Stimulated activated CD4-positive, alpha-beta T cell treated with anti-CD3 and anti-CD28 coated beads, Interleukin-4, amount 100 ng/mL, for 24 hours (primary cell): ENCODE measurements at regions not wholly inside any gene's neighbourhood (a gene's known extent, or its start where the extent isn't known, plus 50 kb on each side); places are given as distances from the start of the nearest gene placed in this dataset.
"Not testable (repeated sequence)": the region's sequence is repeated elsewhere in the genome, so short reads cannot be mapped to it uniquely, and the experiment has no call there.

ENCODE experiments used
- DNase-seq: peaks from one replicate; pipeline ENCODE4 v3.0.0-alpha.2; 2020

- no peak for DNase-seq
Measured at GRCh38 chr12:107377596-107378385, 284.4 kb upstream of the CRY1 start.

- DNase-seq, result no peak
Measured at GRCh38 chr12:107378609-107379008, 285.3 kb upstream of the CRY1 start.

- not testable (repeated sequence) for DNase-seq
Measured at GRCh38 chr12:107379142-107379851, 285.9 kb upstream of the CRY1 start.

GRCh38 chr12:107379852-107380567 lies 286.7 kb upstream of the CRY1 start:
- no peak for DNase-seq

GRCh38 chr12:107384645-107385044 lies 291.3 kb upstream of the CRY1 start:
- no peak for DNase-seq

- DNase-seq, result no peak
Measured at GRCh38 chr12:107385509-107385908, 292.2 kb upstream of the CRY1 start.

GRCh38 chr12:107386569-107386968 lies 293.2 kb upstream of the CRY1 start:
- DNase-seq, result no peak

- no peak for DNase-seq
Measured at GRCh38 chr12:107388263-107388662, 294.9 kb upstream of the CRY1 start.

- DNase-seq, result no peak
Measured at GRCh38 chr12:107390414-107390813, 295.2 kb upstream of the PWP1 start.

- DNase-seq, result no peak
Measured at GRCh38 chr12:107393043-107393717, 292.4 kb upstream of the PWP1 start.

GRCh38 chr12:107394693-107395092 lies 290.9 kb upstream of the PWP1 start:
- no peak for DNase-seq

- no peak for DNase-seq
Measured at GRCh38 chr12:107395817-107396216, 289.8 kb upstream of the PWP1 start.

GRCh38 chr12:107396991-107397390 lies 288.6 kb upstream of the PWP1 start:
- no peak for DNase-seq

GRCh38 chr12:107397890-107398500 lies 287.6 kb upstream of the PWP1 start:
- no peak for DNase-seq

- no peak for DNase-seq
Measured at GRCh38 chr12:107399046-107399445, 286.6 kb upstream of the PWP1 start.

- DNase-seq, result no peak
Measured at GRCh38 chr12:107400686-107401447, 284.7 kb upstream of the PWP1 start.

GRCh38 chr12:107402041-107403022 lies 283.3 kb upstream of the PWP1 start:
- peak; percentile 73 for DNase-seq

- peak; percentile 9 for DNase-seq
Measured at GRCh38 chr12:107404981-107405380, 280.6 kb upstream of the PWP1 start.

GRCh38 chr12:107405436-107405835 lies 280.2 kb upstream of the PWP1 start:
- no peak for DNase-seq

- DNase-seq, result no peak
Measured at GRCh38 chr12:107406932-107407331, 278.7 kb upstream of the PWP1 start.
